ENCODE measurements at regions not wholly inside any gene's neighbourhood (a gene's known extent, or its start where the extent isn't known, plus 50 kb on each side); places are given as distances from the start of the nearest gene placed in this dataset.
"Not testable (repeated sequence)": the region's sequence is repeated elsewhere in the genome, so short reads cannot be mapped to it uniquely, and the experiment has no call there.

- no TSS peak for BruUV-seq (replicated peaks)
- intact Hi-C loops (cut with micrococcal nuclease) = no loop called here
- CTCF ChIA-PET = no interaction called here
Observed at GRCh38 chr4:188735082-188735481, 595.8 kb downstream of the TRIML1 start.

GRCh38 chr4:188737251-188738002, 598.2 kb downstream of the TRIML1 start:
- H3K9ac ChIP-seq (ENCODE audit: low read length) = no peak overlapping the region
- ATAC-seq (no peak), DNase-seq (ENCODE audit: low read depth, low spot score) (no peak)
- H3K4me2 ChIP-seq (ENCODE audit: low read length) = no peak overlapping the region
- H3K36me3 ChIP-seq (ENCODE audit: control insufficient read depth in 1 of 2, insufficient read depth in 2 of 2, low read length in 2 of 2) = no peaks in the 10 kb centered on the region
- TF ChIP-seq SP1 (IDR thresholded peaks at IDR 0.05; ENCODE audit: low read depth) (no peak), ZBTB33 (IDR thresholded peaks at IDR 0.05; ENCODE audit: extremely low read depth, insufficient replicate concordance, low read length) (no peak), SIN3A (IDR thresholded peaks at IDR 0.05; ENCODE audit: low read depth) (no peak), ZNF274 (IDR thresholded peaks at IDR 0.05; ENCODE audit: low read depth, low read length) (no peak)
- ChIA-PET CTCF (no interaction called here), POLR2A (no interaction called here), RAD21 (ENCODE audit: low non-redundant PET in 1 of 2, low total read pairs in 2 of 2, uncharacterized antibody in 2 of 2, unreplicated experiment in 2 of 2) (no interaction called here)
- no peaks in the 10 kb centered on the region for H3K27me3 ChIP-seq (ENCODE audit: insufficient read depth, low read length)
- no peak overlapping the region for H3K27ac ChIP-seq (ENCODE audit: low read depth, low read length)
- intact Hi-C loops (cut with micrococcal nuclease) = no loop called here
- no TSS peak for BruUV-seq (replicated peaks)
- no peaks in the 10 kb centered on the region for H3K4me1 ChIP-seq (ENCODE audit: control insufficient read depth in 1 of 2, insufficient read depth in 2 of 2, low read length in 2 of 2)
- H4K20me1 ChIP-seq (ENCODE audit: insufficient read depth) = no peaks in the 10 kb centered on the region
- no peaks in the 10 kb centered on the region for H3K9me3 ChIP-seq (ENCODE audit: control insufficient read depth in 1 of 2, insufficient read depth in 1 of 2, low read depth in 1 of 2, low read length in 2 of 2)
- H3K4me3 ChIP-seq (replicated peaks in 1 of 2; ENCODE audit: low read depth in 1 of 2, low read length in 2 of 2) = no peak overlapping the region
- H2AFZ ChIP-seq (ENCODE audit: low read depth, low read length, poor library complexity, severe bottlenecking) = no peak overlapping the region
- H3K9me2 ChIP-seq (ENCODE audit: insufficient read depth) = no peaks in the 10 kb centered on the region
- H3K79me2 ChIP-seq (ENCODE audit: insufficient read depth, low read length) = no peaks in the 10 kb centered on the region

More at GRCh38 chr4:188735082-188735481, 595.8 kb downstream of the TRIML1 start:
- H3K27ac ChIP-seq (ENCODE audit: low read depth, low read length) = no peak overlapping the region
- DNase-seq (ENCODE audit: low read depth, low spot score) (no peak), ATAC-seq (no peak)
- no peak overlapping the region for H3K4me3 ChIP-seq (replicated peaks in 1 of 2; ENCODE audit: low read depth in 1 of 2, low read length in 2 of 2)
- H3K4me2 ChIP-seq (ENCODE audit: low read length) = no peak overlapping the region
- POLR2A ChIA-PET = interaction anchor here (0.6 kb wide), 1 partner anchor 81 kb away, joined by 4 read pairs; no protein-coding TSS in a partner anchor
- H4K20me1 ChIP-seq (ENCODE audit: insufficient read depth) = no peaks in the 10 kb centered on the region
- TF ChIP-seq MAX (IDR thresholded peaks at IDR 0.05) = no peak
- H3K9me3 ChIP-seq (ENCODE audit: control insufficient read depth in 1 of 2, insufficient read depth in 1 of 2, low read depth in 1 of 2, low read length in 2 of 2) = no peaks in the 10 kb centered on the region
- no peaks in the 10 kb centered on the region for H3K79me2 ChIP-seq (ENCODE audit: insufficient read depth, low read length)
- no peaks in the 10 kb centered on the region for H3K27me3 ChIP-seq (ENCODE audit: insufficient read depth, low read length)
- H2AFZ ChIP-seq (ENCODE audit: low read depth, low read length, poor library complexity, severe bottlenecking) = no peak overlapping the region
- no peaks in the 10 kb centered on the region for H3K36me3 ChIP-seq (ENCODE audit: control insufficient read depth in 1 of 2, insufficient read depth in 2 of 2, low read length in 2 of 2)
- no peak overlapping the region for H3K9ac ChIP-seq (ENCODE audit: low read length)
- RAD21 ChIA-PET (ENCODE audit: low non-redundant PET in 1 of 2, low total read pairs in 2 of 2, uncharacterized antibody in 2 of 2, unreplicated experiment in 2 of 2) = no interaction called here
- H3K4me1 ChIP-seq (ENCODE audit: control insufficient read depth in 1 of 2, insufficient read depth in 2 of 2, low read length in 2 of 2) = no peaks in the 10 kb centered on the region
- H3K9me2 ChIP-seq (ENCODE audit: insufficient read depth) = no peaks in the 10 kb centered on the region

DNA sequence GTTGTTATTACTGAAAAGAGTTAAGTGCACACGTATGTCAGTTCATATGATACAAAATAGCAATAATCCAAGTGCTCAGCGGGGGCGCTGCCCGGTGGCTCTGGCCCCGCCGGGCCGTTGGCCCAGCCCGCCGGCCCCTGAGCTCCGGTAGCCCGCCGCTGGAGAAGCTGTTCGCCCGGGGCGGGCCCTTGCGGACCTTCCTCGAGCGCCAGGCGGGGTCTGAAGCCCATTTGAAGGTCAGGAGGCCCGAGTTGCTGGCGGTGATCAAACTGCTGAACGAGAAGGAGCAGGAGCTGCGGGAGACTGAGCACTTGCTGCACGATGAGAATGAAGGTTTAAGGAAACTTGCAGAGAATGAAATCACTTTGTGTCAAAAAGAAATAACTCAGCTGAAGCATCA, 599.0 kb downstream of the TRIML1 start:
- H2AFZ ChIP-seq (ENCODE audit: low read depth, low read length, poor library complexity, severe bottlenecking); H3K36me3 ChIP-seq (ENCODE audit: control insufficient read depth in 1 of 2, insufficient read depth in 2 of 2, low read length in 2 of 2); H3K4me1 ChIP-seq (ENCODE audit: control insufficient read depth in 1 of 2, insufficient read depth in 2 of 2, low read length in 2 of 2); H3K4me2 ChIP-seq (ENCODE audit: low read length); intact Hi-C loops (cut with micrococcal nuclease); H4K20me1 ChIP-seq (ENCODE audit: insufficient read depth); CTCF ChIA-PET; POLR2A ChIA-PET; DNase-seq (ENCODE audit: low read depth, low spot score); H3K9me2 ChIP-seq (ENCODE audit: insufficient read depth); H3K9me3 ChIP-seq (ENCODE audit: control insufficient read depth in 1 of 2, insufficient read depth in 1 of 2, low read depth in 1 of 2, low read length in 2 of 2); BruUV-seq (replicated peaks); H3K27me3 ChIP-seq (ENCODE audit: insufficient read depth, low read length); H3K79me2 ChIP-seq (ENCODE audit: insufficient read depth, low read length); RAD21 ChIA-PET (ENCODE audit: low non-redundant PET in 1 of 2, low total read pairs in 2 of 2, uncharacterized antibody in 2 of 2, unreplicated experiment in 2 of 2): not testable (repeated sequence)
- Histone ChIP-seq H3K9ac (ENCODE audit: low read length) (peak overlapping the region; percentile 49), H3K27ac (ENCODE audit: low read depth, low read length) (0 out of 2 replicates have a peak overlapping the region, but pooled peaks have one; percentile 19), H3K4me3 (replicated peaks in 1 of 2; ENCODE audit: low read depth in 1 of 2, low read length in 2 of 2) (peak overlapping the region; percentile 39 to 49)
- peak; percentile 44; the same call in 1 of the 2 replicates for ATAC-seq
